Glutamatergic neuron (in vitro differentiated cells): ENCODE measurements at regions not wholly inside any gene's neighbourhood (a gene's known extent, or its start where the extent isn't known, plus 50 kb on each side); places are given as distances from the start of the nearest gene placed in this dataset.

Source experiments
- DNase-seq: peaks from one replicate; pipeline ENCODE4 v3.0.0; 2022
- H3K27ac Mint-ChIP-seq: one replicate; pipeline ENCODE4 v1.8.0; 2020; ENCODE audit warnings: mild to moderate bottlenecking, mixed read lengths, inconsistent platforms; ENCODE audit not compliant: unreplicated experiment
- H3K27me3 Mint-ChIP-seq: one replicate; pipeline ENCODE4 v1.8.0; 2020; ENCODE audit warnings: mild to moderate bottlenecking, moderate library complexity, mixed read lengths, inconsistent platforms; ENCODE audit not compliant: unreplicated experiment
- H3K36me3 Mint-ChIP-seq: one replicate; pipeline ENCODE4 v1.8.0; 2020; ENCODE audit warnings: mild to moderate bottlenecking, mixed read lengths, inconsistent platforms; ENCODE audit not compliant: unreplicated experiment
- H3K4me1 Mint-ChIP-seq: one replicate; pipeline ENCODE4 v1.8.0; 2020; ENCODE audit warnings: mild to moderate bottlenecking, low read depth, mixed read lengths, inconsistent platforms; ENCODE audit not compliant: unreplicated experiment
- H3K4me3 Mint-ChIP-seq: one replicate; pipeline ENCODE4 v1.8.0; 2020; ENCODE audit warnings: mild to moderate bottlenecking, mixed read lengths, inconsistent platforms; ENCODE audit not compliant: unreplicated experiment
- H3K9me3 Mint-ChIP-seq: one replicate; pipeline ENCODE4 v1.8.0; 2020; ENCODE audit warnings: mild to moderate bottlenecking, moderate library complexity, mixed read lengths, inconsistent platforms; ENCODE audit not compliant: unreplicated experiment
- TF ChIP-seq, protein P1 (sequence below): fragments of 200-600 bp; sonication (generic); IDR thresholded peaks from one replicate; pipeline ENCODE4 v1.5.0; 2021; ENCODE audit not compliant: partially characterized antibody, unreplicated experiment

DNA sequence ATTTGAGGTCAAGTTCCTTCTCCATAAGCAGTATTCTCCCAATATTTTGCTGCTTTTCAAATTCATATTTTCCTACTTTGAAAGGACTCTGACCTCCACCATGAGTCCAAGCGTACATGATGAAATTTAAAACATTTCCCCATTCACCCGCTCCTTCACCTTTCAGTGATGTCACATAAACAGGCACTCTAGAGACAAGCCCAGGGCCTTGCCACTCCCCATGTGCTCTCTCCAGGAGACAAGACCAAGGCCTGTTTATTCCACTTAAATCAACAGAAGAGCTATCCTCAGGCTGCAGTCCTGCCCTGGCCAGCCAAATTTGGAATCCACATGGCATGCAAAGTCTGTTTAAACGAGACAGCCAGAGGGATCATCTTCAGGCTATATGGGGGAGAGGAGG, 161.5 kb downstream of the ARRDC4 start:
- H3K4me1 Mint-ChIP-seq: peaks cover 3% of the 10 kb centered on the region
- DNase-seq: no peak
- no peak overlapping the region for H3K27ac Mint-ChIP-seq
- no peaks in the 10 kb centered on the region for H3K36me3 Mint-ChIP-seq
- no peak overlapping the region for H3K4me3 Mint-ChIP-seq
- TF ChIP-seq, protein P1, sequence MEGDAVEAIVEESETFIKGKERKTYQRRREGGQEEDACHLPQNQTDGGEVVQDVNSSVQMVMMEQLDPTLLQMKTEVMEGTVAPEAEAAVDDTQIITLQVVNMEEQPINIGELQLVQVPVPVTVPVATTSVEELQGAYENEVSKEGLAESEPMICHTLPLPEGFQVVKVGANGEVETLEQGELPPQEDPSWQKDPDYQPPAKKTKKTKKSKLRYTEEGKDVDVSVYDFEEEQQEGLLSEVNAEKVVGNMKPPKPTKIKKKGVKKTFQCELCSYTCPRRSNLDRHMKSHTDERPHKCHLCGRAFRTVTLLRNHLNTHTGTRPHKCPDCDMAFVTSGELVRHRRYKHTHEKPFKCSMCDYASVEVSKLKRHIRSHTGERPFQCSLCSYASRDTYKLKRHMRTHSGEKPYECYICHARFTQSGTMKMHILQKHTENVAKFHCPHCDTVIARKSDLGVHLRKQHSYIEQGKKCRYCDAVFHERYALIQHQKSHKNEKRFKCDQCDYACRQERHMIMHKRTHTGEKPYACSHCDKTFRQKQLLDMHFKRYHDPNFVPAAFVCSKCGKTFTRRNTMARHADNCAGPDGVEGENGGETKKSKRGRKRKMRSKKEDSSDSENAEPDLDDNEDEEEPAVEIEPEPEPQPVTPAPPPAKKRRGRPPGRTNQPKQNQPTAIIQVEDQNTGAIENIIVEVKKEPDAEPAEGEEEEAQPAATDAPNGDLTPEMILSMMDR: no peak
- peaks cover 3% of the 10 kb centered on the region for H3K27me3 Mint-ChIP-seq
- H3K9me3 Mint-ChIP-seq: peaks cover 3% of the 10 kb centered on the region

- no peak for DNase-seq
- Mint-ChIP-seq H3K4me3 (no peak overlapping the region), H3K9me3 (peaks cover 3% of the 10 kb centered on the region), H3K4me1 (peaks cover 5% of the 10 kb centered on the region), H3K36me3 (no peaks in the 10 kb centered on the region), H3K27ac (no peak overlapping the region), H3K27me3 (peaks cover 3% of the 10 kb centered on the region)
- TF ChIP-seq, protein P1: no peak
These were observed 162.8 kb downstream of the ARRDC4 start for GRCh38 chr15:98123297-98123696.

DNA sequence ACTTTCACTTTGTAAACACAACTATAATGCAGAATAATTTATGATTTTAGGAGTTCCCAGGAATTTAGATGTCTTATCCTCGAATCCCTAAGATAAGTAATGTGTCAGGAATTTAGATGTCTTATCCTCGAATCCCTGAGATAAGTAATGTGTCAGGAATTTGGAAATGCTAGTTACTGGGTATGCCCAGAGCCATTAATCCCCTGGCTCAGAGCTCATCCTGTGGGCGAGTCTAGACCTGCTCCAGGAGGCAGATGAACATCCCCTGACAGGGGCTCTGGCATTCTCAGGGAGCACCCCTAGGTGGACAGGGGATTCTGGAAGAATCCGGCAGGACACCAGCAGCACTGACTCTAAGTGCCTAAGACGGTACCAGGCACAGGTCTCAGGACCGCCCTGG, 163.3 kb downstream of the ARRDC4 start:
- Mint-ChIP-seq H3K4me3 (no peak overlapping the region), H3K36me3 (no peaks in the 10 kb centered on the region), H3K9me3 (peaks cover 1% of the 10 kb centered on the region), H3K27ac (no peak overlapping the region), H3K27me3 (peaks cover 3% of the 10 kb centered on the region), H3K4me1 (peaks cover 5% of the 10 kb centered on the region)
- no peak for DNase-seq
- TF ChIP-seq, protein P1: no peak

GRCh38 chr15:98124581-98124980, 164.1 kb downstream of the ARRDC4 start:
- Mint-ChIP-seq H3K27me3 (peaks cover 3% of the 10 kb centered on the region), H3K9me3 (peaks cover 1% of the 10 kb centered on the region), H3K4me3 (no peak overlapping the region), H3K27ac (no peak overlapping the region), H3K36me3 (no peaks in the 10 kb centered on the region), H3K4me1 (peaks cover 5% of the 10 kb centered on the region)
- DNase-seq: no peak
- TF ChIP-seq, protein P1: no peak

- Mint-ChIP-seq H3K9me3 (no peaks in the 10 kb centered on the region), H3K4me3 (no peak overlapping the region), H3K27ac (no peak overlapping the region), H3K27me3 (peaks cover 3% of the 10 kb centered on the region), H3K36me3 (no peaks in the 10 kb centered on the region), H3K4me1 (peaks cover 2% of the 10 kb centered on the region)
- DNase-seq: no peak
- TF ChIP-seq, protein P1: no peak
These were observed 166.0 kb downstream of the ARRDC4 start for GRCh38 chr15:98126326-98127085.
